ENCODE measurements at regions not wholly inside any gene's neighbourhood (a gene's known extent, or its start where the extent isn't known, plus 50 kb on each side); places are given as distances from the start of the nearest gene placed in this dataset.

DNA sequence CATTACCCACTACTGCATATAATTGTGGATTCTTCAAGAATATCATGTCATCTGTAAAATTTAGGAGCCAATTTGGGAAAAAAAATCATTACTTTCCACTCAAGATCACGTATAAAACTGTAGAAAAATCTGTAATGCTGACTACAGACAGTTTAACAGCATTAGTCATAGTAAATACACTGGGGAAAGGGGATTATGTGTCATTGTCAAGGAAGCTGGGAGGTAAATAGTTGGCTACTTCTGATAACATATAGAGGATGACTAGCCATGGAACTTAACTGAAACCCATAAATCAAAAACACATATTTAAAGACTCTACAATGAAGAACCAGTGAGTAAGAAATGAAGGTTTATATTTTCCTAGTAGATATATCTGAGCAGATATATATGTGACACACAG is 1666.4 kb upstream of the IGFBP7 start:
- no peak for TF ChIP-seq EZH2 (IDR thresholded peaks at IDR 0.05; ENCODE audit: borderline replicate concordance, low read length)
- no peak overlapping the region for H3K27ac ChIP-seq (ENCODE audit: low read depth, low read length, poor library complexity, severe bottlenecking)
- H3K4me2 ChIP-seq (ENCODE audit: low read length): no peak overlapping the region
- H3K9me2 ChIP-seq (ENCODE audit: low read depth, low read length): no peaks in the 10 kb centered on the region
- no peak overlapping the region for H2AFZ ChIP-seq (ENCODE audit: low read length)
- no peaks in the 10 kb centered on the region for H4K20me1 ChIP-seq (ENCODE audit: insufficient read depth, low read length)
- no peak overlapping the region for H3K4me3 ChIP-seq (ENCODE audit: low read depth, low read length, poor library complexity, severe bottlenecking)
- no peak overlapping the region for H3K9ac ChIP-seq (ENCODE audit: low read length)
- H3K27me3 ChIP-seq (ENCODE audit: insufficient read depth, low read length): no peaks in the 10 kb centered on the region
- H3K79me2 ChIP-seq (ENCODE audit: insufficient read depth, low read length): no peaks in the 10 kb centered on the region
- no peaks in the 10 kb centered on the region for H3K9me3 ChIP-seq (ENCODE audit: low read length)
- H3K4me1 ChIP-seq (ENCODE audit: insufficient read depth, low read length, severe bottlenecking): no peaks in the 10 kb centered on the region
- no peaks in the 10 kb centered on the region for H3K36me3 ChIP-seq (ENCODE audit: insufficient read depth, low read length)
- H3F3A ChIP-seq (ENCODE audit: insufficient read depth, low read length): no peaks in the 10 kb centered on the region

- H3F3A ChIP-seq (ENCODE audit: insufficient read depth, low read length): no peaks in the 10 kb centered on the region
- no peak overlapping the region for H3K4me2 ChIP-seq (ENCODE audit: low read length)
- no peaks in the 10 kb centered on the region for H4K20me1 ChIP-seq (ENCODE audit: insufficient read depth, low read length)
- no peaks in the 10 kb centered on the region for H3K9me3 ChIP-seq (ENCODE audit: low read length)
- H3K4me1 ChIP-seq (ENCODE audit: insufficient read depth, low read length, severe bottlenecking): no peaks in the 10 kb centered on the region
- H3K79me2 ChIP-seq (ENCODE audit: insufficient read depth, low read length): no peaks in the 10 kb centered on the region
- no peaks in the 10 kb centered on the region for H3K27me3 ChIP-seq (ENCODE audit: insufficient read depth, low read length)
- H3K4me3 ChIP-seq (ENCODE audit: low read depth, low read length, poor library complexity, severe bottlenecking): no peak overlapping the region
- TF ChIP-seq EZH2 (IDR thresholded peaks at IDR 0.05; ENCODE audit: borderline replicate concordance, low read length): no peak
- TF ChIP-seq, protein P1, sequence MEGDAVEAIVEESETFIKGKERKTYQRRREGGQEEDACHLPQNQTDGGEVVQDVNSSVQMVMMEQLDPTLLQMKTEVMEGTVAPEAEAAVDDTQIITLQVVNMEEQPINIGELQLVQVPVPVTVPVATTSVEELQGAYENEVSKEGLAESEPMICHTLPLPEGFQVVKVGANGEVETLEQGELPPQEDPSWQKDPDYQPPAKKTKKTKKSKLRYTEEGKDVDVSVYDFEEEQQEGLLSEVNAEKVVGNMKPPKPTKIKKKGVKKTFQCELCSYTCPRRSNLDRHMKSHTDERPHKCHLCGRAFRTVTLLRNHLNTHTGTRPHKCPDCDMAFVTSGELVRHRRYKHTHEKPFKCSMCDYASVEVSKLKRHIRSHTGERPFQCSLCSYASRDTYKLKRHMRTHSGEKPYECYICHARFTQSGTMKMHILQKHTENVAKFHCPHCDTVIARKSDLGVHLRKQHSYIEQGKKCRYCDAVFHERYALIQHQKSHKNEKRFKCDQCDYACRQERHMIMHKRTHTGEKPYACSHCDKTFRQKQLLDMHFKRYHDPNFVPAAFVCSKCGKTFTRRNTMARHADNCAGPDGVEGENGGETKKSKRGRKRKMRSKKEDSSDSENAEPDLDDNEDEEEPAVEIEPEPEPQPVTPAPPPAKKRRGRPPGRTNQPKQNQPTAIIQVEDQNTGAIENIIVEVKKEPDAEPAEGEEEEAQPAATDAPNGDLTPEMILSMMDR (IDR thresholded peaks at IDR 0.05; ENCODE audit: low read length): no peak
- no peaks in the 10 kb centered on the region for H3K36me3 ChIP-seq (ENCODE audit: insufficient read depth, low read length)
- no peak overlapping the region for H2AFZ ChIP-seq (ENCODE audit: low read length)
- H3K9ac ChIP-seq (ENCODE audit: low read length): no peak overlapping the region
- H3K27ac ChIP-seq (ENCODE audit: low read depth, low read length, poor library complexity, severe bottlenecking): no peak overlapping the region
- no peaks in the 10 kb centered on the region for H3K9me2 ChIP-seq (ENCODE audit: low read depth, low read length)
Measured at GRCh38 chr4:58767598-58767997, 1657.4 kb upstream of the IGFBP7 start.

DNA sequence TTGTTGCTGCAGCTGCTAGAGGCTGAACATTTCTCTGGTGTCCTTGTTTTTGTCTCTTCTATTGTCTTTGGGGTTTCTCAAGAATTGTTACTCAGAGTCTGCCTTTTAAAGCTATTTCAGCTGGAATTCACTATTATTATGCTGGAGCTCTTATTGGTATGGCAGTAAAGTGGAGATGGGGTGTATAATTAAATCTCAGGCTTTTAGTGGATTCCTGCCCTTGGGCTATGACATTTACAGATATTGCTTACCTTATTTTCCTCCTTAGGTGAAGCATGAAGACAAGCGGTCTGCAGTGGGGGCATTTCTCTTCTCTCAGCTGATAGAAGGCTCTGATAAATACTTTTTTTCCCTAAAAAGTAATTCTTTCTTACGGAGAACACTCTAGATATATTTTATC is 1656.6 kb upstream of the IGFBP7 start:
- no peaks in the 10 kb centered on the region for H3F3A ChIP-seq (ENCODE audit: insufficient read depth, low read length)
- H3K9me3 ChIP-seq (ENCODE audit: low read length): no peaks in the 10 kb centered on the region
- TF ChIP-seq, protein P1 (IDR thresholded peaks at IDR 0.05; ENCODE audit: low read length): no peak
- no peak for TF ChIP-seq EZH2 (IDR thresholded peaks at IDR 0.05; ENCODE audit: borderline replicate concordance, low read length)

GRCh38 chr4:58761563-58761962 is 1651.4 kb upstream of the IGFBP7 start:
- no peak overlapping the region for H3K4me2 ChIP-seq (ENCODE audit: low read length)
- H3K36me3 ChIP-seq (ENCODE audit: insufficient read depth, low read length): no peaks in the 10 kb centered on the region
- H3K79me2 ChIP-seq (ENCODE audit: insufficient read depth, low read length): no peaks in the 10 kb centered on the region
- no peak overlapping the region for H3K27ac ChIP-seq (ENCODE audit: low read depth, low read length, poor library complexity, severe bottlenecking)
- H3K9ac ChIP-seq (ENCODE audit: low read length): no peak overlapping the region
- H3F3A ChIP-seq (ENCODE audit: insufficient read depth, low read length): no peaks in the 10 kb centered on the region
- H3K9me3 ChIP-seq (ENCODE audit: low read length): no peaks in the 10 kb centered on the region
- no peaks in the 10 kb centered on the region for H4K20me1 ChIP-seq (ENCODE audit: insufficient read depth, low read length)
- H3K4me3 ChIP-seq (ENCODE audit: low read depth, low read length, poor library complexity, severe bottlenecking): no peak overlapping the region
- no peaks in the 10 kb centered on the region for H3K27me3 ChIP-seq (ENCODE audit: insufficient read depth, low read length)
- TF ChIP-seq EZH2 (IDR thresholded peaks at IDR 0.05; ENCODE audit: borderline replicate concordance, low read length): no peak
- TF ChIP-seq, protein P1 (IDR thresholded peaks at IDR 0.05; ENCODE audit: low read length): no peak
- no peak overlapping the region for H2AFZ ChIP-seq (ENCODE audit: low read length)
- H3K9me2 ChIP-seq (ENCODE audit: low read depth, low read length): no peaks in the 10 kb centered on the region
- H3K4me1 ChIP-seq (ENCODE audit: insufficient read depth, low read length, severe bottlenecking): no peaks in the 10 kb centered on the region

More for the DNA sequence above, 1656.6 kb upstream of the IGFBP7 start:
- Histone ChIP-seq H3K4me3 (ENCODE audit: low read depth, low read length, poor library complexity, severe bottlenecking) (no peak overlapping the region), H3K27me3 (ENCODE audit: insufficient read depth, low read length) (no peaks in the 10 kb centered on the region), H2AFZ (ENCODE audit: low read length) (no peak overlapping the region), H3K27ac (ENCODE audit: low read depth, low read length, poor library complexity, severe bottlenecking) (no peak overlapping the region), H3K36me3 (ENCODE audit: insufficient read depth, low read length) (no peaks in the 10 kb centered on the region), H3K9ac (ENCODE audit: low read length) (no peak overlapping the region), H3K4me2 (ENCODE audit: low read length) (no peak overlapping the region), H3K4me1 (ENCODE audit: insufficient read depth, low read length, severe bottlenecking) (no peaks in the 10 kb centered on the region), H3K9me2 (ENCODE audit: low read depth, low read length) (no peaks in the 10 kb centered on the region), H4K20me1 (ENCODE audit: insufficient read depth, low read length) (no peaks in the 10 kb centered on the region), H3K79me2 (ENCODE audit: insufficient read depth, low read length) (no peaks in the 10 kb centered on the region)

Data from OCI-LY1 (cell line).